ENCODE measurements at regions not wholly inside any gene's neighbourhood (a gene's known extent, or its start where the extent isn't known, plus 50 kb on each side); places are given as distances from the start of the nearest gene placed in this dataset.
"Not testable (repeated sequence)": the region's sequence is repeated elsewhere in the genome, so short reads cannot be mapped to it uniquely, and the experiment has no call there.

DNA sequence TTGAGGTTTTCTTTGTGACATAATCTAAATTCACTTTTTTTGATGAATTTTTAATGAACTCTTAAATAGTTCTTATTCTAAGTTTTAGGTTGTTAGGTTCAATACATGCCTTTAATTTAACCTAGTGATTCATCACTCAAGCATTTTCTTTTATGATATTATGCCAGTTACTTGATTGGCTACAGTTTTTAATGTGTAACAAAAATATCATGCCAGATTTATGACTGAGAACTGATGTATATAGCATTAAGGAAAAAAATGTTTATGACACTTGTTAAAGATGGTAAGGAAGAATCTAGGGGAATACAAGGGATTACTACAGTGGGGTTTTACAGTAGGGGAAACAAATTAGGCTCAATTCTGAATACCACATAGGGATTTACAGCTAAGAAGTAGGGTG is 103.1 kb downstream of the VGLL3 start:
- Histone ChIP-seq H3K4me3 (ENCODE audit: low read length) (no peak overlapping the region), H3K9ac (ENCODE audit: low read depth, low read length) (no peak overlapping the region), H3K9me3 (ENCODE audit: insufficient read depth, low read depth, low read length) (no peaks in the 10 kb centered on the region), H3K4me1 (ENCODE audit: insufficient read depth, low read length) (peaks cover 35% of the 10 kb centered on the region), H3K27ac (ENCODE audit: low read depth, low read length) (no peak overlapping the region), H3K36me3 (ENCODE audit: insufficient read depth, low read length) (no peaks in the 10 kb centered on the region), H3K27me3 (ENCODE audit: insufficient read depth, low read length) (no peaks in the 10 kb centered on the region)

DNA sequence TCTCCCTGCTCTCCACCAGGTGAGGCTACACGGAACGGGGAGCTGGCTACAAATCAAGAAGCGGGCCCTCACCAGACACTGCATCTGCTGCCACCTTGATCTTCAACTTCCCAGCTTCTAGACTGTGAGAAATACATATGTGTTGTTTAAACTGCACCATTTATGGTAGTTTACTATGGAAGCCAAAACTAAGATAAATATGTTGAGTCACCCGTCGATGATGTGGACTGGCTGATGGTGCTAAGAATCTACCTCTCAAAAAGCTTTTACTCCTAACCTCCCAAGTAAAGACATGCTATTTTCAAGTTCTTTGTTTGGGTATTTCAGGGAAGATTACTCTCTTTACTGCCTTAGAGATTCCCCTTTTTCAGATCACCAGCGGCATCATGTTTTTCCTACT is 110.9 kb downstream of the VGLL3 start:
- Histone ChIP-seq H3K9ac (ENCODE audit: low read depth, low read length) (no peak overlapping the region; the same call in 1 of the 2 replicates), H3K4me3 (ENCODE audit: low read length) (no peak overlapping the region), H3K4me1 (ENCODE audit: insufficient read depth, low read length) (peaks cover 28% of the 10 kb centered on the region), H3K9me3 (ENCODE audit: insufficient read depth, low read depth, low read length) (no peaks in the 10 kb centered on the region), H3K27me3 (ENCODE audit: insufficient read depth, low read length) (no peaks in the 10 kb centered on the region), H3K36me3 (ENCODE audit: insufficient read depth, low read length) (no peaks in the 10 kb centered on the region), H3K27ac (ENCODE audit: low read depth, low read length) (no peak overlapping the region)
- 97% methylated on average over 6 of the region's 6 CpGs for WGBS

DNA sequence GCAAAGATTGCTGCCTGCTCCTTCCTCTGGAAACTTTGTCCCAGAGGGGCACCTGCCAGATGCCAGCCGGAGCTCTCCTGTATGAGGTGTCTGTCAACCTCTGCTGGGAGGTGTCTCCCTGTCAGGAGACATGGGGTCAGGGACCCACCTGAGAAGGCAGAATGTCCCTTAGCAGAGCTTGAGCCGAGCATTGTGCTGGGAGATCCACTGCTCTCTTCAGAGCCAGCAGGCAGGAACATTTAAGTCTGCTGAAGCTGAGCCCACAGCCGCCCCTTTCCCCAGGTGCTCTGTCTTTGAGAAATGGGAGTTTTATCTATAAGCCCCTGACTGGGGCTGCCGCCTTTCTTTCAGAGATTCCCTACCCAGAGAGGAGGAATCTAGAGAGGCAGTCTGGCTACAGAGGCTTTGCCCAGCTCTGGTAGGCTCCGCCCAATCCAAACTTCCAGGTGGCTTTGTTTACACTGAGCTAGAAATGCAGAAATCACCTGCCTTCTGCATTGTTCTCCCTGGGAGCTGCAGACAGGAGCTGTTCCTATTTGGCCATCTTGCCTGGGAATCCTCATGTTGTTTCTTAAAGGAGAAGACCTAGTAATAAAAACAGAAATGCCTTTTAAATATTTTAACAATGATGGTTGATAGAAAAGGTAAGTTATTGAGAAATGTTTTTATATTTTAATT is 114.3 kb downstream of the VGLL3 start:
- not testable (repeated sequence) for H3K9me3 ChIP-seq (ENCODE audit: insufficient read depth, low read depth, low read length); H3K27me3 ChIP-seq (ENCODE audit: insufficient read depth, low read length); H3K36me3 ChIP-seq (ENCODE audit: insufficient read depth, low read length); H3K4me3 ChIP-seq (ENCODE audit: low read length)
- Histone ChIP-seq H3K4me1 (ENCODE audit: insufficient read depth, low read length) (peaks cover 22% of the 10 kb centered on the region), H3K9ac (ENCODE audit: low read depth, low read length) (0 out of 2 replicates have a peak overlapping the region, but pooled peaks have one; percentile 9), H3K27ac (ENCODE audit: low read depth, low read length) (peak overlapping the region; percentile 75; the same call in 1 of the 2 replicates)
- WGBS: 57% methylated on average over 5 of the region's 5 CpGs

DNA sequence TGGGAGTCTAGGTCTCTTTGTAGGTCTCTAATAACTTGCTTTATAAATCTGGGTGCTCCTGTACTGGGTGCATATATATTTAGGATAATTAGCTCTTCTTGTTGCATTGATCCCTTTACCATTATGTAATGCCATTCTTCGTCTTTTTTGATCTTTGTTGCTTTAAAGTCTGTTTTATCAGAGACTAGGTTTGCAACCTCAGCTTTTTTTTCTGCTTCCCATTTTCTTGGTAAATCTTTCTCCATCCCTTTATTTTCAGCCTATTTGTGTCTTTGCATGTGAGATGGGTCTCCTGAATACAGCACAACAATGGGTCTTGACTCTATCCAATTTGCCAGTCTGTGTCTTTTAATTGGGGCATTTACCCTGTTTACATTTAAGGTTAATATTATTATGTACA is 116.2 kb downstream of the VGLL3 start:
- H3K36me3 ChIP-seq (ENCODE audit: insufficient read depth, low read length); H3K9ac ChIP-seq (ENCODE audit: low read depth, low read length); H3K27me3 ChIP-seq (ENCODE audit: insufficient read depth, low read length); H3K9me3 ChIP-seq (ENCODE audit: insufficient read depth, low read depth, low read length); H3K27ac ChIP-seq (ENCODE audit: low read depth, low read length); H3K4me3 ChIP-seq (ENCODE audit: low read length): not testable (repeated sequence)
- H3K4me1 ChIP-seq (ENCODE audit: insufficient read depth, low read length): peaks cover 22% of the 10 kb centered on the region
- 100% methylated on average over 1 of the region's 1 CpG for WGBS

DNA sequence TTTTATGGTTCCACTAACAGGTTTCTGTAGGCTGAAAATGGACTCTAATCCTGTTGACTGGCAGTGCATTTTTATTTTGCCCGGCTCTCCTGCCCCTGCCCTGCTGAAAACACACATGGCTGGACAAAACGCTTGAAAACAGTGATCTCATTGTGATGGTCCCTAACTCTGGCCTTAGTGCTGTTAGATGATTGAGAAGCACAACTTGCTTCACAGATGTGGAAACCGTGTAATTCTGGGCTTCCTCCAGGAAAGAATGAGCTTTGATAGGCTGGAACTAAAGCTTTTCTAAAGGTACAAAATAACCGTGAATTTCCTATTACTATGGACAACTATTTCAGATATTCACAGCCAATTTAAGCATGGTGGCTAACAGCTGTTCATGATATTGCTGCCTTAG is 121.4 kb downstream of the VGLL3 start:
- Histone ChIP-seq H3K27me3 (ENCODE audit: insufficient read depth, low read length) (no peaks in the 10 kb centered on the region), H3K36me3 (ENCODE audit: insufficient read depth, low read length) (no peaks in the 10 kb centered on the region), H3K4me1 (ENCODE audit: insufficient read depth, low read length) (no peaks in the 10 kb centered on the region), H3K27ac (ENCODE audit: low read depth, low read length) (no peak overlapping the region), H3K4me3 (ENCODE audit: low read length) (no peak overlapping the region), H3K9me3 (ENCODE audit: insufficient read depth, low read depth, low read length) (no peaks in the 10 kb centered on the region), H3K9ac (ENCODE audit: low read depth, low read length) (no peak overlapping the region)
- WGBS: 89% methylated on average over 4 of the region's 4 CpGs

DNA sequence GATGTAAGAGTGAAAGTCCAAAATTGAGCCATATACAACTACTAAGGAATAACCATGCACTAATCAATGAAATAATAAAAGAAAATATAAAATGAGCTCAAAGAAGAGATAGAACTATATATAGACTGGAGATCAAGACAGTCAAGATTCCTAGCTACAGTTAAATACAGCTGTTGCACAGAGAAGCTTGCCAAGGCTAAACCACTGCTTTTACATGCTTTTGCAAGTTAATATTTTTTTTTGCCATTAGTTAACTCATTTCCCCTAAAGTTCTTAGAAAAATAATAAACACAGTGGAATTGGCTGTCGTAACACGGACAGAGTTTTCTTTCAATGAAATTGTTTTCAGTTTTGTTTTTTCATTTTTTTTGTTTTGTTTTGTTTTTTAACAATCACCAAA is 123.0 kb downstream of the VGLL3 start:
- Histone ChIP-seq H3K27ac (ENCODE audit: low read depth, low read length) (no peak overlapping the region), H3K4me3 (ENCODE audit: low read length) (no peak overlapping the region), H3K36me3 (ENCODE audit: insufficient read depth, low read length) (no peaks in the 10 kb centered on the region), H3K27me3 (ENCODE audit: insufficient read depth, low read length) (no peaks in the 10 kb centered on the region), H3K9me3 (ENCODE audit: insufficient read depth, low read depth, low read length) (peaks cover 5% of the 10 kb centered on the region; the same call in 1 of the 2 replicates), H3K4me1 (ENCODE audit: insufficient read depth, low read length) (no peaks in the 10 kb centered on the region), H3K9ac (ENCODE audit: low read depth, low read length) (no peak overlapping the region)
- WGBS: 100% methylated on average over 1 of the region's 2 CpGs

DNA sequence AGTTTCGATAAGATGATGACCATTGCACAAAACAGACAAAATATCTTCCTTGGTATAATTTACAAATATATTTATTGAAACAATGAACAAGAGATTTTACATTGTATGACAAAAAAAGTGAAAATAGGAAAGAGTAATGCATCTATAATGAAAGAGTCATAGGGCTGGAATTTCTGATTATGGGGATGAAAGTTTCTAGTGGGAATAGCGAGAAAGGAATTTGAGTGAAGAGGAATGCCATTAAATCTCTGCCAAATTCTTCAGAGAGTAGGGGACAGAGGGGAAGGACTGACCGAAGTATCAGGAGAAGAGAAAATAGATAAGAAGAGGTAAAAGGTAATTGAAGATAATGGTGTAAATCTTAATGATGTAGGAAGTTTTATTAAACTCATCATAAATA is 125.4 kb downstream of the VGLL3 start:
- Histone ChIP-seq H3K27me3 (ENCODE audit: insufficient read depth, low read length) (no peaks in the 10 kb centered on the region), H3K4me1 (ENCODE audit: insufficient read depth, low read length) (no peaks in the 10 kb centered on the region), H3K27ac (ENCODE audit: low read depth, low read length) (no peak overlapping the region), H3K9me3 (ENCODE audit: insufficient read depth, low read depth, low read length) (peaks cover 5% of the 10 kb centered on the region), H3K9ac (ENCODE audit: low read depth, low read length) (no peak overlapping the region), H3K36me3 (ENCODE audit: insufficient read depth, low read length) (no peaks in the 10 kb centered on the region), H3K4me3 (ENCODE audit: low read length) (no peak overlapping the region)
- WGBS: 85% methylated on average over 2 of the region's 3 CpGs

DNA sequence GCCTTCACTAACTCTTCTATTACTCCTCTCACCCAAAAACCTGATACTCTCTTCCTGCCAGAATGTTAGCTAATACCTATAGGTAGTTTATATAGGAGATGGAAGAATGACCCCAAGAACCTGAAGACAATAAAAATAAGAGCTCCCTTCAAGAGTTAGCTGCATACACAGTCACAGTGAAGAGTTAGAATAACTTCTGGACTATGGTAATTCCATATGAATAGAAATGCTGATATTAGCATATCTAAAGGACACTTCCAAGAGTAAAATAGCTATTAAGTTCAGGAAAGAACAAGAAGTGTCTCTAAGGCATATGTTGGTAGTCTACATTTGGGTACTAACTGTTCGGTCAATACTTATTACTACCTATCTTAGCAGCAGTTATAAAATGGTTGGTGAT is 134.2 kb downstream of the VGLL3 start:
- H3K9ac ChIP-seq (ENCODE audit: low read depth, low read length): no peak overlapping the region
- H3K36me3 ChIP-seq (ENCODE audit: insufficient read depth, low read length): no peaks in the 10 kb centered on the region
- H3K27ac ChIP-seq (ENCODE audit: low read depth, low read length): no peak overlapping the region
- WGBS: no CpG with 5 or more reads among the region's 1 CpG
- H3K27me3 ChIP-seq (ENCODE audit: insufficient read depth, low read length): no peaks in the 10 kb centered on the region
- H3K4me1 ChIP-seq (ENCODE audit: insufficient read depth, low read length): no peaks in the 10 kb centered on the region
- no peak overlapping the region for H3K4me3 ChIP-seq (ENCODE audit: low read length)
- no peaks in the 10 kb centered on the region for H3K9me3 ChIP-seq (ENCODE audit: insufficient read depth, low read depth, low read length)

DNA sequence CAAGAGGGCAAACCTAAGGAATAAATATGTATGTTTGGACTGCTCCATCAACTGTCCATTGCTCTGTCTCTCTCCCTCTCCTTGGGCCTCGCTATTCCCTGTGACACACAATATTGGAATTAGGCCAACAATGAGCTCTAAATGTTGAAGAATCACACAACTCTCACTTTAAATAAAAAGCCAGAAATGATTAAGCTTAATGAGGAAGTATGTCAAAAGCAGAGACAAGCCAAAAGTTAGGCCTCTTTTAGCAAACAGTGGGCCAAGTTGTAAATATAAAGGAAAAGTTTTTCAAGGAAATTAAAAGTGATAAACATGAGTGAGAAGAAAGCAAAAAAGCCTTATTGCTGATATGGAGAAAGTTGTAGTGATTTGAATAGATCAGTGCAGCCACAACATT is 141.0 kb downstream of the VGLL3 start:
- Histone ChIP-seq H3K4me1 (ENCODE audit: insufficient read depth, low read length) (no peaks in the 10 kb centered on the region), H3K9ac (ENCODE audit: low read depth, low read length) (no peak overlapping the region), H3K4me3 (ENCODE audit: low read length) (no peak overlapping the region), H3K36me3 (ENCODE audit: insufficient read depth, low read length) (no peaks in the 10 kb centered on the region), H3K27me3 (ENCODE audit: insufficient read depth, low read length) (no peaks in the 10 kb centered on the region), H3K27ac (ENCODE audit: low read depth, low read length) (no peak overlapping the region), H3K9me3 (ENCODE audit: insufficient read depth, low read depth, low read length) (peaks cover 12% of the 10 kb centered on the region)
- WGBS: 92% methylated on average over 1 of the region's 1 CpG

DNA sequence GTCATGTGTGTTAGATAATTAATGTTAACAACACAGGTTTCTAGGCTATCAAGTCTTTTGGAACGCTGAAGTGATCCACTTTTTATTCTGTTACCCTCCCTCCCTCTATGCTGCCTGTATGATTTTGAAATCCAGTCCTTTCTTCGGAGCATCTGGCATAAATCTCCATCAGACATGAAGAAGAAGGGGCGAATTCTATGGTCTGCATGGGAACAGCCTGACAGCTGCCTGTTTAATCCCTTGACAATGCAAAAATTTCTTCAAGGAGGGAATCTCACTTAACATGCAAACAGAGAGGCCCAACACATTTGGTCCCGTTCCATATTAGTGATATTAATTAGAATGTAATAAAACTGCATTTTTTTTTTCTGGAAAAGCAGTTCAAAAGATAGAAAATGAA is 145.2 kb downstream of the VGLL3 start:
- Histone ChIP-seq H3K36me3 (ENCODE audit: insufficient read depth, low read length) (no peaks in the 10 kb centered on the region), H3K4me3 (ENCODE audit: low read length) (no peak overlapping the region), H3K27ac (ENCODE audit: low read depth, low read length) (no peak overlapping the region), H3K4me1 (ENCODE audit: insufficient read depth, low read length) (no peaks in the 10 kb centered on the region), H3K9ac (ENCODE audit: low read depth, low read length) (no peak overlapping the region), H3K27me3 (ENCODE audit: insufficient read depth, low read length) (no peaks in the 10 kb centered on the region), H3K9me3 (ENCODE audit: insufficient read depth, low read depth, low read length) (peaks cover 10% of the 10 kb centered on the region; the same call in 1 of the 2 replicates)
- WGBS: 97% methylated on average over 4 of the region's 4 CpGs

DNA sequence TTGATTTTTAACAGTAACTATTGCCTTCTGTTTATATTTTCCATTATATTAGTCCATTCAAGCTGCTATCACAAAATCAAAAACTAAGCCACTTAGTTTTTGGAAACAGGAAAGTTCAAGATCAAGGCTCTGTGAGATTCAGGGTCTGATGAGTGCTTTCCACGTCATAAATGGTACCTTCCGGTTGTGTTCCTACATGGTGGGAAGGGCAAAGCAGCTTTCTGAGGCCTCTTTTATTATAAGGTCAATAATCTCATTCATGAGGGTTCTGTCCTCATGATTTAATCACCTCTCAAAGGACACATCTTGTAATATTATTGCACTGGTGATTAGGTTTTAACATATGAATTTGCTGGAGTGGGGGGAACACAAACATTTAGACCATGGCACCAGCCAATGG is 152.0 kb downstream of the VGLL3 start:
- Histone ChIP-seq H3K27me3 (ENCODE audit: insufficient read depth, low read length) (no peaks in the 10 kb centered on the region), H3K9ac (ENCODE audit: low read depth, low read length) (no peak overlapping the region), H3K9me3 (ENCODE audit: insufficient read depth, low read depth, low read length) (no peaks in the 10 kb centered on the region), H3K36me3 (ENCODE audit: insufficient read depth, low read length) (no peaks in the 10 kb centered on the region), H3K4me3 (ENCODE audit: low read length) (no peak overlapping the region), H3K4me1 (ENCODE audit: insufficient read depth, low read length) (no peaks in the 10 kb centered on the region), H3K27ac (ENCODE audit: low read depth, low read length) (no peak overlapping the region)
- 97% methylated on average over 2 of the region's 2 CpGs for WGBS

DNA sequence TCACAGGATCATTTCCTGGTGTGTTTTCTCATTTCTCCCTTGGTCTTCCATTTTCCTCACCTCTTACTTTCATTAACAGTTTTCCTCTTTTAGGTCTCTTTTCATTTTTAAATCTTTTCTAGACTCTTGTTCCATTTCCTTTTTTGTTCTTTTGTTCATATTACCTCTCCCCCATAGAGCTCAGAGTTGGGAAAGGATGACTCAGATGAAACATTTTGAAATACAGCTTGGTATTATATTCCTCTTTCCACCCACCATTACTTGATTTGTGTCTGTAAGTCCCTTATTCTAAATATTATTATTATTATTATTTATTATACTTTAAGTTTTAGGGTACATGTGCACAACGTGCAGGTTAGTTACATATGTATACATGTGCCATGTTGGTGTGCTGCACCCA is 153.1 kb downstream of the VGLL3 start:
- Histone ChIP-seq H3K36me3 (ENCODE audit: insufficient read depth, low read length) (no peaks in the 10 kb centered on the region), H3K9me3 (ENCODE audit: insufficient read depth, low read depth, low read length) (no peaks in the 10 kb centered on the region), H3K9ac (ENCODE audit: low read depth, low read length) (no peak overlapping the region), H3K4me3 (ENCODE audit: low read length) (no peak overlapping the region), H3K4me1 (ENCODE audit: insufficient read depth, low read length) (no peaks in the 10 kb centered on the region), H3K27ac (ENCODE audit: low read depth, low read length) (no peak overlapping the region), H3K27me3 (ENCODE audit: insufficient read depth, low read length) (no peaks in the 10 kb centered on the region)
- no CpG with 5 or more reads among the region's 1 CpG for WGBS

Measured in HUES64 (cell line).